ENCODE measurements at regions not wholly inside any gene's neighbourhood (a gene's known extent, or its start where the extent isn't known, plus 50 kb on each side); places are given as distances from the start of the nearest gene placed in this dataset.

- DNase-seq = no peak
Observed at GRCh38 chr5:54739371-54739770, 221.8 kb downstream of the SNX18 start.

- no peak for DNase-seq
Observed at GRCh38 chr5:54738973-54739367, 221.4 kb downstream of the SNX18 start.

DNA sequence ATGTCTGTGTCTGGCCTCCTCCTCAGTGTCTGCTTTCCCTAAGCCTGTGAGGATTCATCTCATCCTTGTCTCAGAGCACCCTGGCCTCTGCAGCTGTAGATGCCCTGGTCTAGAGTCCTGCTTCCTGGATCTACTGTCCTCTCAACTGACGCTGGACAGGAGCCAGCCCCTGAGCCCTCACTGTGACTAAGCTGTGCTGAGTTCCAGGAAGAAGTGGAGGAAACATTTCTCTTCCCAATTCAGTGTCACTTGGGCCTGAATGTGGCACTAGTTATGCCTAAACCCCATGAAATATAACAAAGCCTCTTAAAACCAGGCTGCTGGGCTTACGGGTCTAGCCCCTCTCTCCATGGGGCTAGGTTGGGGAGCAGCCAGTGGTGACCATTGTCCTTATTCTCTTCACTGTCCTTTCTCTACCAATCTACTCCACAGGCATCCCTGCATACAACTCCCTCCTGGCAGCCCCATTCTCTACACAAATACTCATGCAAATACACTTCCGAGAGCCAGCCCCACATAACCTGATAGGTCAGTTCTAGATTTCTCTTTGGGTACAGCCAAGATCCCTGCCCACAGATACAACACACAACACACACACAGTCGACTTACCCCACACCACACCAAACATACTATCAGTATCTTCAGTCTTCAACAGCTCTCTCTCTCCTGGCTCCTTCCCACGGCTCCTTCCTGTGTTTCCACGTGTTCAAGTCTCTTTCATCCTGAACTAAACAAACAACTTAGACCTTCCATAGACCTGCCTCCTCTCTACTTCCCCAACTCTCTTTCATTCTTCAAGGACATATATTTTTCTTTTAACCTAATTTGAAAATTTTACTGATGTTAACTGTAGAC lies 220.8 kb downstream of the SNX18 start:
- DNase-seq = no peak

DNA sequence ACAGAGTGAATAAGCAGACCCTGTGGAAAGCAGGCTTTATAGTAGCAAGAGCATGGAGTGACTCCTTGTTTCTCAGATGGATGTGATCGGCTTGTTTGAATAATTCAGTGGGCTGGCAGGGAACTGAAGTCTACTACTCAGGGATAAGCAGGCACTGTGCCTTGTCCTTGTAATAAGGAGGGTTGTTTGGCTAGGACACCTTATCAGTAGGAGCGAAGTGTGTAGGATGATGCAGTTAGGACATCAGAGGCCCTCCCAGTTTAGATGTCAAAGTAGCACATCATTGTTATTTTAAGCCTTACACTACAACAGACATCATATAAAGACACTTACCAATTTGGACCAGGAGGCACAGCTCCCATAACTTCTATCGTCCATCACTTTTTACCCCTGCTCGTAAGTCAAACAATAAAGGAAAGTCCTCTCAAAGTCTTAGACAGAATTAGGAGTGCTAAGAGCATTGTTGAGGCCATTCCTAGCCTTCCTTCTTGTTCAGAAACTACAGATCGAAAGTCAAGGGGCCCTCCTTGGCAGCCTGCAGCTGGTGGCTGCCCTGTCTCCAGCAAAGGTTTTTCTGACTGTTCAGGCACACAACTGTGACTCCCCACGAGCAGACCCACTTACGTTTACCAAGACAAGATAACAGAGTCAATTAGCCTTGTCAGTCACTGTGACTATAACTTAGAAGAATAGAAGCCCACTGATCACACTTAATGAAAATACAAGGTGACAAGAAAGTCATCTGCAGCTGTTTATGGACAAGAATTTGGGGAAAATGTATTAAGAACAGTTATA lies 218.6 kb downstream of the SNX18 start:
- DNase-seq = no peak

DNA sequence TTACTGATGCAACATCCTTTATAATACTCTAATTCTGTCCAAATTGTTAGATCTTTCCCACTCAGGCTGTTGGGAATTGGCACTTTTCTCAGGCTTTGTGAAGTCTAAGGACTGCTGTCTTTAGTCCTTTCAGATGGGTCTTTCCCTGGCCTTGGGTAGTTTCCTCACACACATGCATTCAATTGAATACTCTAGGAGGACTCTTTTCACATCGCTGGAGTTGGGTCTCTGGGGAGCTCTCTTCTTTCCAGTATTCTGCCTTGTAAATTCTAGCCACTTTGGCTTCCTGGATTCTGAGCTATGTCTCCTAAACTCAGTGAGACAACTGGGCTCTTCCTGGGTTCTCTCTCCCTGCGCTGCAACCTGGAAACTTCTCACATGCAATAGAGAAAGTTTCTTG lies 215.5 kb downstream of the SNX18 start:
- no peak for DNase-seq

DNA sequence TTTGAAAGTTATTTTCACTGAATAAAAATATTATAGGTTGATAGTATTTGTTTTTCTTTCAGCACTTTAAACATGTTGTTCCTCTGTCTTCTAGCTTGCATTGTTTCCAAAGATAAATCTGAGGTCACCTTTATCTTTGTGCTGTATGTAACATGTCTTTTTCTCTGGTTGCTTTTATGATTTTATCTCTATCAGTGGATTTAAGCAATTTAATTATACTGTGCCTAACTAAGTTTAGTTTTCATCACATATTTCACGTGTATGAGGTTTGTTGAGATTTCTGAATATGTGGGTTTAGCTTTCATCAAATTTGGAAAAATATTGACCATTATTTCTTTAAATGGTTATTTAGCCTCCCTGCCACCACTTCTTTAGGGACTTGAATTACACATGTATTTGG lies 214.5 kb downstream of the SNX18 start:
- no peak for DNase-seq

GRCh38 chr5:54728588-54728915 lies 211.0 kb downstream of the SNX18 start:
- no peak for DNase-seq

DNA sequence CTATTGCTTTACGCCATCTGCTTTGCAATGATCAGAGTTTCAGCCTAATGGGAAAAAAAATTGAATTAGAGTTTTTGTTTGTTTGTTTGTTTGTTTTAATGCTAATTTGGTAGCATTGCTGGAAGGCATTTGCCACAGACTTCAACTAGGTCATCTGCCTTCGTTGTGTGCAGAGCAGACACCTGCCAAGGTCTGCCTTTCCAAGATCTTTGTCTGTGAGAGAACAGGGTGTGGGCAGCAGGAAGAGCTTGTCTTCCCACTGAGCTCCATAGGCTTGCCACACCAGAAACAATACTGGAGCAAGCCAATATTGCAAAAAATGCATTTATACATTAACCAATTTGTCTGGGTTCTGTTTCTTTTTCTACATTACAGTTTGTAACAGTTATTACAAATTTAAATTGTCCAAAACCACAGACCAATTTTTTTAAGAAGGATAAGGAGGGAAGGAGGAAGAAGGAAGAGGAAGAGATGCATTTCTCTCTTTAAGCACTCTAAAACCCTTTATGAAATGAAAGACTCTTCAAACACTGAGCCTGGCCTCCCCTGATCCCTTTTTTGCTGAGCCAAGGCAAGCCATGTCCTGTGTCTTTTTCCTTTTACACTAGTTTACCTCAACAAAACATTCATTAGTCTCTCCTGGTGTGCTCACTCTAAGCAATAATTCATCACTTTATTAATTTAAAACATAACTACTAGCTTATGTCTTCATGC lies 210.5 kb downstream of the SNX18 start:
- no peak for DNase-seq

DNA sequence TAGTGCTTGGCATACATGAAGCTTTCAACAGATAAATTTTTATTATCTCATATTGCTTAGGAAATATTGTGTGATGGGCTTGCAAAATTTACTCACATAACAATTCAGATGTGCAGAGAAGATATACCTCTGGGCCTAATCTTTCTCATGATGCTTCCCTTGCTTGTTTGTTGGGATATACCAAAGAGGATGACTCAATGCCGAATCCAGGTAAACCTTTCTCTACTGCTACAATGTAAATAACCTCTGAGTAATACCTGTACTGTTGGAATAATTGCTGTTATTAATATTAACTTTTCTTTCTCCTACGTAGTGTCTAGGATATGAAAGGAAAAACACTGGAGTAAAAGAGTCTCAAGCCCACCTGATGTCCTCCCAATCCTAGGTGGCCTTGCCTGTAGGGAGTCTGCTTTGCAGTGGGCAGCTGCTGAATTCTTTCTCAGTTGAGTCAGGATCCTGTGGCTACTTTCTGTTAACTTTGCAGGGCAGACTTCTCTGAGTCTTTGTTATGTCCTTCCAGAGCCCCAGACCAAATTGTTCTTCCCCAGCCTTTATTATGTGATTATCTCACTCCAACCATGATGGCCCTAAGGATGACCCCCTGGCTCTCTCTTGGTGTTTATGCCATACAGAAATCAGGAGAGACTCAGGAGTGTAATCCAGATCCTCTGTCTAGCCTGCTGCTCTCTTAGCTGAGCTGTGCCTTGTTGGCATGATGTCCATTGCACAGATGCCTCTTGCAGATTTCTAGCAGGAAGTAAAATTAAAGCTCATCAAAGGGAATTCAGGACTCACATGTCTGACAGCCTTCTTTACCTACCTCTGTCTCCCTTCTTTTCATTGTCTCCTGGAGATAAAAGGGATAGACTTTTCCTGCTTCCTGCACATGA lies 208.1 kb downstream of the SNX18 start:
- no peak for DNase-seq

DNA sequence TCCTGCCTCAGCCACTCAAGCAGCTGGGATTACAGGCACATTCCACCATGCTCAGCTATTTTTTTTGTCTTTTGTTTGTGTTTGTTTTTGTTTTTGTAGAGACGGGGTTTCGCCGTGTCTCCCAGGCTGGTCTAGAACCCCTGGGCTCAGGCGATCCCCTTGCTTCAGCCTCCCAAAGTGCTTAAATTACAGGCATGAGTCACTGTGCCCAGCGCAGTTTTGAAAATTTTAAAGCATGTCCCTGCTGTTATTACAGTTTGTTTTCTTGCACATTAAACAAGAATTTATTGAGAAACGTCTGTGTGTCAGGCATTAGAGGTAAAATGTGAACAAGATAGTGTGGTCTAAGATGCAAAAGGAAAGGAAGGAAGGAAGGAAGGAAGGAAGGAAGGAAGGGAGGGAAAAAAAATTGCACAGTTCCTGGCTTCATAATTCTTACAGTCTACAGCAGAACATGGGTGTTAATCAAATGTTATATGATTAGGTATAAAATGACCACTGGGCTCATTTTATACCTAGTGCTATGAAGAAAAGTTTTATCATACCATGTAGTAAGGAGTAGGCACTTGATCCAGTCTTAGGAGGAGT lies 205.4 kb downstream of the SNX18 start:
- DNase-seq = no peak

- DNase-seq = no peak
Observed at GRCh38 chr5:54721951-54722654, 204.5 kb downstream of the SNX18 start.

DNA sequence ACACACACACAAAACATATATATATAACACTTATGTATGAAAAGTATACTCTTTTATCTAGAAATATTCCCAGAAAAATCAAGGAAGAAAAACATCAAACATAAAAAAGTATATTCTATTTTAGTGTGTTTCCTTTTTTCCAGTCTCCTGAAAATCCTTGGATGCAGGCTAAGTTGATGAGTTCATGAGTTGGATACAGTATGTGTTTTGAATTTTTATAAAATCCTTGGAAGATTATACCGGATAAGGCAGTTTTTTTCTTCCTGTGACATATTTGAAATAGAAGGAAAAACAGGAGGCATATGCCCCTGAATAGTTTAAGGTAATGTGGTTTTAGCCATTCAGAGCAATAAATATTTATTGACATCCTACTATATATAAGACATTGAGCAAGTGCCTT lies 203.6 kb downstream of the SNX18 start:
- no peak for DNase-seq

DNA sequence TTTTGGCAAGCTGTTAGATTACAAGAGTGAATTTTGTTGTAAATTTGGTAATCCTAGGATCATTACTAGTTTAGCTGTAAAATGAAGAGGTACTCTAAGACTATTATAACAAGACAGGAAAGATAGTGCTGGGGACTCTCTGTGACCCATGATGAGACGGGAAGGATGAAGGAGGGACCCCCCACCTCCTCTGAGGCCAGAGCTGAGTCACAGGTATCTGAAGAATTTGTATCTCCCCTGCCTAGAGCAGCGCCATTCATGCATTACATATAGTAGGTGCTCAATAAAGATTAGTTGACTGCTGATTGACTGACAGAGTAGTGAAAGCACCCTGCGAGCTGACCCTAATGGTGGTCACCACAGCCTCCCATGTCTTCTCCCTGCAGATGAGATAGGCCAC lies 202.8 kb downstream of the SNX18 start:
- no peak for DNase-seq

- no peak for DNase-seq
Observed at GRCh38 chr5:54719384-54720283, 202.1 kb downstream of the SNX18 start.

DNA sequence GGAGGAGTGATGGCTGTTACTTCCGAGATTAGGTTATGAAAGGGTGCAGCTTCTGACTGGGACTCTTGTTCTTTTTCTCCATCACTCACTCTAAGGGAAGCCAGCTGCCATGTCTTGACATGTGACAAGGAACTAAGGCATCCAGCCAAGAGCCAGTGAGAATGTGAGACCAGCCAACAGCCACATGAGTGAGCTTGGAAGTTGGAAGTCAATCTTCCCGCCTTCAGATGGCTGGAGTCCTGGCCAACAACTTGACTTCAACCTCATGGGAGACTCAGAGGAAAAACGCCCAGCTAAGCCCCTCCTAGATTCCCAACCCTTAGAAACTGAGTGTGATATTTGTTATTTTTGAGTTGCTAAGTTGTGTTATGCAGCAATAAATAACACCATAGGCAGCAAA lies 201.1 kb downstream of the SNX18 start:
- DNase-seq = no peak

- no peak for DNase-seq
Observed at GRCh38 chr5:54717870-54718269, 200.3 kb downstream of the SNX18 start.

DNA sequence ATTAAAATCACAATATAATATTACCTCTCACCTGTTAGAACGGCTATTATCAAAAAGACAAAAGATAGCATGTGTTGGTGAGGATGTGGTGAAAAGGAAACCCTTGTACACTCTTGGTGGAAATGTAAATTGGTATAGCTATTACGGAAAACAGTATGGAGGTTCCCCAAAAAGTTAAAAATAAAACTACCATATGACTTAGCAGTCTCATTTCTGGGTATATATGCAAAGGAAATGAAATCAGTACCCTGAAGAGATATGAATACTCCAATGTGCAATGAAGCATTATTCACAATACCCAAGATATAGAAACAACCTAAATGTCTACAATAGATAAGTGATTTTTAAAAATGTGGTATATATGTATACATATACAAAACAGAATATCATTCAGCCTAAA lies 199.9 kb downstream of the SNX18 start:
- DNase-seq = no peak

- DNase-seq = no peak
Observed at GRCh38 chr5:54713923-54714581, 196.5 kb downstream of the SNX18 start.

GRCh38 chr5:54709096-54709495 lies 191.5 kb downstream of the SNX18 start:
- no peak for DNase-seq

DNA sequence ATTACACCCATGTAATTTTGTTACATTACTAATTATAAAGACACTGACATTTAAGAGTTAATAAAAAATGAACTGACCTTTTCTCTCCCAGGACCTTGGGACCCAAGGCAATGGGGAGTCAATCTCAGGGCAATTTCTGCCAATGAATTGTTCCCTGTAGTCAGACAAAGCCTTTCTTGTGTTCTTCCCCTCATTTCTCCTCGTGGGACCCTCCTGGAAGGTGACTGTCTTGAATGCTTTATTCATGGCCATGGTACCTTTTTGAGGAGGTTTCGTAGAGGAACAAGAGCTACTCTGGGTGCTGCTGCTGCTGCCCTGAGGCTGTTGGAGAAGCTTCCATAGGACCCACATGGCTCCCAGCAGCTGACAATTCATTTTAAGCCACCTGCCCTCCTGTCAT lies 190.3 kb downstream of the SNX18 start:
- DNase-seq = no peak

Data from NCI-H524 (cell line).